ENCODE measurements at regions not wholly inside any gene's neighbourhood (a gene's known extent, or its start where the extent isn't known, plus 50 kb on each side); places are given as distances from the start of the nearest gene placed in this dataset.
"Not testable (repeated sequence)": the region's sequence is repeated elsewhere in the genome, so short reads cannot be mapped to it uniquely, and the experiment has no call there.

GRCh38 chrX:140250391-140250790 is 254.5 kb downstream of the SOX3 start:
- TF ChIP-seq, protein P1, sequence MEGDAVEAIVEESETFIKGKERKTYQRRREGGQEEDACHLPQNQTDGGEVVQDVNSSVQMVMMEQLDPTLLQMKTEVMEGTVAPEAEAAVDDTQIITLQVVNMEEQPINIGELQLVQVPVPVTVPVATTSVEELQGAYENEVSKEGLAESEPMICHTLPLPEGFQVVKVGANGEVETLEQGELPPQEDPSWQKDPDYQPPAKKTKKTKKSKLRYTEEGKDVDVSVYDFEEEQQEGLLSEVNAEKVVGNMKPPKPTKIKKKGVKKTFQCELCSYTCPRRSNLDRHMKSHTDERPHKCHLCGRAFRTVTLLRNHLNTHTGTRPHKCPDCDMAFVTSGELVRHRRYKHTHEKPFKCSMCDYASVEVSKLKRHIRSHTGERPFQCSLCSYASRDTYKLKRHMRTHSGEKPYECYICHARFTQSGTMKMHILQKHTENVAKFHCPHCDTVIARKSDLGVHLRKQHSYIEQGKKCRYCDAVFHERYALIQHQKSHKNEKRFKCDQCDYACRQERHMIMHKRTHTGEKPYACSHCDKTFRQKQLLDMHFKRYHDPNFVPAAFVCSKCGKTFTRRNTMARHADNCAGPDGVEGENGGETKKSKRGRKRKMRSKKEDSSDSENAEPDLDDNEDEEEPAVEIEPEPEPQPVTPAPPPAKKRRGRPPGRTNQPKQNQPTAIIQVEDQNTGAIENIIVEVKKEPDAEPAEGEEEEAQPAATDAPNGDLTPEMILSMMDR (IDR thresholded peaks at IDR 0.05; ENCODE audit: borderline replicate concordance, control extremely low read depth, extremely low read depth, insufficient read depth, missing control alignments) = no peak
- no peak for DNase-seq (ENCODE audit: low spot score)
- in situ Hi-C loops (cut with MboI; ENCODE audit: low sequenced_read_pairs, unreplicated experiment) = no loop called here

DNA sequence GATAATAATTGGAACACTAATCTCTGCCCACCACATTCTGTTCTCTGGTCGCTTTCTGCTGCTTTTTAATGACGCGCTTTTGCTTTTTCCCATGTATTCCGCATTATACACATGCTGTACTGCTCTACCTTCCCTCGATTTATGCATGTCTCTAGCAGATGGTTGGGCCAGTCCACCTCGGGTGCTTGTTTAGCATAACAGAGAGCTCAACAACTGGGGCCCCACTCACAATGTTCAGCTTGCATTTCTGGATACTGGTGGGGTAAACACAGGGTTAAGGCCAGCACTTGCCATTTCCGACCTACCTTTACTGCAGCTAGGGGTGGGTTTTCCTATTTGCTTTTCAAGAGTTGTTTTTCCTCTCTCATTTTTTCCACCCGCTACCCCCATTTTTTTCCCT is 255.8 kb downstream of the SOX3 start:
- in situ Hi-C loops (cut with MboI; ENCODE audit: low sequenced_read_pairs, unreplicated experiment) = no loop called here
- DNase-seq (ENCODE audit: low spot score) = no peak
- TF ChIP-seq, protein P1 (IDR thresholded peaks at IDR 0.05; ENCODE audit: borderline replicate concordance, control extremely low read depth, extremely low read depth, insufficient read depth, missing control alignments) = no peak

DNA sequence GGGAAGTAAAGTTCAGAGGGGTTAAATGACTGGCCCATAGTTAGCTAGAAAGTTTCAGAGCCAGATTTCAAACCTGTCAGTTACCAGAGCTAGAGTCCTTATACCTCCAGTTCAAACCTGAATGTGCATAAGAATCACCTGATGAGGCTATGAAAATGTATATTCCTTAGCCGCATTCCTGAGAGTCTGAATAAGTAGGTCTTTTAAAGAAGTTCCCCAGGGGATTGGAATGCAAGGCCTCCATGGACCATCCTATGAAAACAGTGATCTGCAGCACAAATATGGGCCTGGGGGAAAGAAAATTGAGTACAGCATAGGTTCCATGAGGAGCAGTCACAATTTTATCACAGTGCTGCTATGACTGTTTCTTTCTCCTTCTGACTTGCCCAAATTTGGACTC is 263.9 kb upstream of the CXorf66 start:
- in situ Hi-C loops (cut with MboI; ENCODE audit: low sequenced_read_pairs, unreplicated experiment) = no loop called here
- DNase-seq (ENCODE audit: low spot score) = no peak

GRCh38 chrX:140226037-140226436 is 260.7 kb upstream of the CXorf66 start:
- DNase-seq (ENCODE audit: low spot score); in situ Hi-C loops (cut with MboI; ENCODE audit: low sequenced_read_pairs, unreplicated experiment): not testable (repeated sequence)

More for the DNA sequence above, 263.9 kb upstream of the CXorf66 start:
- TF ChIP-seq, protein P1 (IDR thresholded peaks at IDR 0.05; ENCODE audit: borderline replicate concordance, control extremely low read depth, extremely low read depth, insufficient read depth, missing control alignments) = no peak

- in situ Hi-C loops (cut with MboI; ENCODE audit: low sequenced_read_pairs, unreplicated experiment); DNase-seq (ENCODE audit: low spot score): not testable (repeated sequence)
Observed at GRCh38 chrX:140215894-140216293, 250.6 kb upstream of the CXorf66 start.

- in situ Hi-C loops (cut with MboI; ENCODE audit: low sequenced_read_pairs, unreplicated experiment); DNase-seq (ENCODE audit: low spot score): not testable (repeated sequence)
Observed at GRCh38 chrX:140214518-140214917, 249.2 kb upstream of the CXorf66 start.

GRCh38 chrX:140206657-140207056 is 241.3 kb upstream of the CXorf66 start:
- TF ChIP-seq, protein P1 (IDR thresholded peaks at IDR 0.05; ENCODE audit: borderline replicate concordance, control extremely low read depth, extremely low read depth, insufficient read depth, missing control alignments) = no peak
- in situ Hi-C loops (cut with MboI; ENCODE audit: low sequenced_read_pairs, unreplicated experiment) = no loop called here
- DNase-seq (ENCODE audit: low spot score) = no peak

DNA sequence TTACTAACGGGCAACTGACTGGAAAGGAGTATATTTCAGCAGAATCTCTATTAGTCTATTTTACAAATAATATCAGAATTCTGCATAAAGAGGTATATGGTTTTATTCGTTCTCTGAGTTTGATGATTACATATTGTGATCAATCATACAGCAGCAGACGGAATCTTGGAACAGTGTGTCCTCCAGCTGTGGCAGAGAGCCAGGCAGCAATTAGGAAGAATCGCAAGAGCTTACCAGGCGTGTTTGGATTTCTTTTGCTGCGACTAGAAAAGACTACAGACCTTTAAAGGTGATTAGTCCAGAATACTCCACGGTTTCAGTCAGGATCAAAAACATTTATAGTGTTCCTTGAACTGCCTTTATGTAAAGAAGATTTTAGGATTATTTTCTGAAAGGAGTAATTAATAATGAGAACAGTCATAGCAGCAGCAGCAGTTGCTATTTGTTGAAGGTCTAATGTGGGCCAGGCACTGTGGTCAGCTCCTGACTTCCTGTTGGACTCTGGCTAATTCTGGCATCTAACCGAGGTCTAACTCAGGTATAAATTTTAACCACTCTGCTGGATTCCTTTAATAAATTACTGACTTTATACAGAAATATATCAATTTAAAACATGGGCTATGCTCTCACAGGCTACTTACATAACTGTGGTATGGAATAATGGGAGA is 225.3 kb upstream of the CXorf66 start:
- no peak for DNase-seq (ENCODE audit: low spot score)
- in situ Hi-C loops (cut with MboI; ENCODE audit: low sequenced_read_pairs, unreplicated experiment) = no loop called here
- TF ChIP-seq, protein P1 (IDR thresholded peaks at IDR 0.05; ENCODE audit: borderline replicate concordance, control extremely low read depth, extremely low read depth, insufficient read depth, missing control alignments) = no peak
